Liver (tissue), 8 donors: ENCODE measurements at regions not wholly inside any gene's neighbourhood (a gene's known extent, or its start where the extent isn't known, plus 50 kb on each side); places are given as distances from the start of the nearest gene placed in this dataset.

Source experiments
- DNase-seq: peaks from one replicate; pipeline ENCODE4 v3.0.0-alpha.2; 2017; ENCODE audit warnings: low spot score
- H3K27ac ChIP-seq, 2 donors: one replicate each; pipeline ENCODE4 v1.7.0; 2013; ENCODE audit warnings: inconsistent platforms in 2 of 2, low read length in 2 of 2, control low read depth in 1 of 2, low read depth in 1 of 2, mild to moderate bottlenecking in 1 of 2
- H3K27me3 ChIP-seq, 4 donors: one replicate each; pipeline versions ENCODE4 v1.6.1 to v1.7.0; 2013; ENCODE audit warnings: low read length in 3 of 4, inconsistent platforms in 1 of 4, mild to moderate bottlenecking in 1 of 4, moderate library complexity in 1 of 4; ENCODE audit not compliant: control insufficient read depth in 4 of 4, insufficient read depth in 4 of 4
- H3K36me3 ChIP-seq, 4 donors: one replicate each; pipeline versions ENCODE4 v1.6.1 to v1.7.0; 2013; ENCODE audit warnings: low read length in 3 of 4, mild to moderate bottlenecking in 3 of 4, low read depth in 1 of 4, moderate library complexity in 1 of 4; ENCODE audit not compliant: control insufficient read depth in 4 of 4, insufficient read depth in 3 of 4
- H3K4me1 ChIP-seq, 4 donors: one replicate each; pipeline versions ENCODE4 v1.6.1 to v1.7.0; 2013; ENCODE audit warnings: low read length in 3 of 4, mild to moderate bottlenecking in 3 of 4, moderate library complexity in 1 of 4; ENCODE audit not compliant: control insufficient read depth in 4 of 4, insufficient read depth in 4 of 4
- H3K4me3 ChIP-seq, 3 donors: one replicate each; pipeline versions ENCODE4 v1.6.1 to v1.7.0; 2013; ENCODE audit warnings: low read length in 3 of 3, control low read depth in 1 of 3, low read depth in 1 of 3, mild to moderate bottlenecking in 1 of 3
- H3K9ac ChIP-seq, 2 donors: one replicate each; pipeline ENCODE4 v1.7.0; 2013; ENCODE audit warnings: low read length in 2 of 2, mild to moderate bottlenecking in 2 of 2, moderate library complexity in 2 of 2, control low read depth in 1 of 2, low read depth in 1 of 2
- H3K9me3 ChIP-seq, 4 donors: one replicate each; pipeline versions ENCODE4 v1.6.1 to v1.7.0; 2013; ENCODE audit warnings: low read length in 3 of 4; ENCODE audit not compliant: control insufficient read depth in 4 of 4
- ATF3 ChIP-seq: IDR thresholded peaks from 2 replicates; pipeline ENCODE4 v1.6.1; 2016; ENCODE audit warnings: antibody characterized with exemption
- CTCF ChIP-seq: fragments of 150-350 bp; IDR thresholded peaks from 2 replicates; pipeline ENCODE4 v1.5.1; 2017; ENCODE audit warnings: improper control_type of control experiment, low read depth, low read length; ENCODE audit not compliant: missing input control
- EGR1 ChIP-seq, 2 donors: IDR thresholded peaks; 2 replicates each; pipeline ENCODE4 v1.6.1; 2016 to 2018; ENCODE audit warnings: antibody characterized with exemption in 2 of 2, low read depth in 2 of 2
- FOXA1 ChIP-seq: IDR thresholded peaks from 2 replicates; pipeline ENCODE4 v1.6.1; 2016; ENCODE audit warnings: antibody characterized with exemption
- FOXA2 ChIP-seq: IDR thresholded peaks from 2 replicates; pipeline ENCODE4 v1.6.1; 2016; ENCODE audit warnings: antibody characterized with exemption
- GABPA ChIP-seq, 2 donors: IDR thresholded peaks in 1 of 2; conservative IDR thresholded peaks in 1 of 2; 2 replicates each; pipeline ENCODE4 v1.6.1; 2016; ENCODE audit warnings: antibody characterized with exemption in 2 of 2, mild to moderate bottlenecking in 1 of 2, moderate library complexity in 1 of 2
- HNF4A ChIP-seq, 2 donors: conservative IDR thresholded peaks; 2 replicates each; pipeline ENCODE4 v1.6.1; 2016; ENCODE audit warnings: antibody characterized with exemption in 2 of 2, mild to moderate bottlenecking in 2 of 2
- JUND ChIP-seq, 2 donors: IDR thresholded peaks; 2 replicates each; pipeline ENCODE4 v1.6.1; 2016; ENCODE audit warnings: antibody characterized with exemption in 2 of 2
- NR2F2 ChIP-seq: IDR thresholded peaks from 2 replicates; pipeline ENCODE4 v1.6.1; 2016; ENCODE audit warnings: antibody characterized with exemption
- RAD21 ChIP-seq, 2 donors: IDR thresholded peaks; 2 replicates each; pipeline ENCODE4 v1.6.1; 2016; ENCODE audit warnings: antibody characterized with exemption in 2 of 2, mild to moderate bottlenecking in 2 of 2
- REST ChIP-seq: IDR thresholded peaks from 2 replicates; pipeline ENCODE4 v1.6.1; 2016; ENCODE audit warnings: antibody characterized with exemption, mild to moderate bottlenecking
- RXRA ChIP-seq, 2 donors: IDR thresholded peaks; 2 replicates each; pipeline ENCODE4 v1.6.1; 2017 to 2018; ENCODE audit warnings: antibody characterized with exemption in 2 of 2, mild to moderate bottlenecking in 1 of 2
- TAF1 ChIP-seq: conservative IDR thresholded peaks from 2 replicates; pipeline ENCODE4 v1.6.1; 2016; ENCODE audit warnings: antibody characterized with exemption, mild to moderate bottlenecking
- YY1 ChIP-seq: IDR thresholded peaks from 2 replicates; pipeline ENCODE4 v1.6.1; 2016; ENCODE audit warnings: antibody characterized with exemption, mild to moderate bottlenecking
- ZBTB33 ChIP-seq: IDR thresholded peaks from 2 replicates; pipeline ENCODE4 v1.6.1; 2016; ENCODE audit warnings: antibody characterized with exemption
- WGBS: extraction: QIAGEN DNeasy Blood & Tissue Kit; methylation state at CpG from one replicate; pipeline ENCODE4 v1.1.7; 2013; 5-methylcytosine and 5-hydroxymethylcytosine counted together
- donor health status: healthy.
- donor health status: healthy.
- donor health status: healthy.
- donor health status: healthy.
- donor health status: healthy.

- Histone ChIP-seq H3K36me3 (no peaks in the 10 kb centered on the region), H3K27ac (no peak overlapping the region), H3K9me3 (no peaks in the 10 kb centered on the region), H3K4me1 (no peaks in the 10 kb centered on the region), H3K4me3 (no peak overlapping the region), H3K27me3 (no peaks in the 10 kb centered on the region), H3K9ac (no peak overlapping the region)
- TF ChIP-seq CTCF = no peak
- TF ChIP-seq FOXA2 = no peak
- no peak for TF ChIP-seq YY1
- no peak for TF ChIP-seq RXRA (IDR thresholded peaks at IDR 0.05)
- no peak for TF ChIP-seq EGR1 (IDR thresholded peaks at IDR 0.05; ENCODE audit: low read depth in 2 of 2)
- TF ChIP-seq FOXA1 = no peak
- TF ChIP-seq ZBTB33 = no peak
- no peak for TF ChIP-seq ATF3
- TF ChIP-seq NR2F2 = no peak
- 74% methylated on average over 3 of the region's 3 CpGs for WGBS
- DNase-seq = no peak
These were observed 111.5 kb upstream of the CCN2 start for GRCh38 chr6:132062626-132063025.

- DNase-seq = no peak
- H3K9ac ChIP-seq = no peak overlapping the region
- no peaks in the 10 kb centered on the region for H3K36me3 ChIP-seq
- WGBS = 75% methylated on average over 1 of the region's 1 CpG
- H3K27ac ChIP-seq = no peak overlapping the region
- TF ChIP-seq FOXA2 (no peak), REST (no peak), GABPA (IDR thresholded peaks at IDR 0.05 in 1 of 2, conservative IDR thresholded peaks at IDR 0.05 in 1 of 2) (no peak), HNF4A (conservative IDR thresholded peaks at IDR 0.05) (no peak), JUND (IDR thresholded peaks at IDR 0.05) (no peak), TAF1 (no peak), EGR1 (IDR thresholded peaks at IDR 0.05; ENCODE audit: low read depth in 2 of 2) (no peak), RAD21 (IDR thresholded peaks at IDR 0.05) (no peak), CTCF (no peak)
- no peaks in the 10 kb centered on the region for H3K27me3 ChIP-seq
- H3K4me3 ChIP-seq = no peak overlapping the region
- peaks cover 0 to 2% (median 0%) of the 10 kb centered on the region in 4 donors for H3K9me3 ChIP-seq
- no peaks in the 10 kb centered on the region for H3K4me1 ChIP-seq
These were observed 110.2 kb upstream of the CCN2 start for GRCh38 chr6:132061381-132061780.
